ENCODE measurements at regions not wholly inside any gene's neighbourhood (a gene's known extent, or its start where the extent isn't known, plus 50 kb on each side); places are given as distances from the start of the nearest gene placed in this dataset.

DNA sequence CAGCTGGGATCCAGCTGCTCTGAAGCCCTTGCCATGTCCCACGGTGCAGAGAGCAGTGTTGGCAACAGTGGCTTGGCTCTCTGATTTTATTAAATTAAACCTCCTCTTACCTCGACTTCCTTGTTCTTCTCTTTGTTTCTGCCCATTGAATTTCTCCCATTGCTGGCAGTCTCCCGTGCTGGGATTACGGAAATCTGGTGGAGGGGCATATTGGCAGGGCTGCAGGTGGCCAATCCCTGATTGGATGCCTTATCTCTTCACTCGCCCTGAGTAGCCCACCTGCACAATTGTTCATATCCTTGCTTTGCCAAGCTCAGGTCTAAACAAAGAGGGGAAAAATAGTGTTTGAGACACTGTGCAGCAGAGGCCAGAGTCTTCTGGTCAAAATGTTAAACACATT, 493.9 kb downstream of the TMA16 start:
- Mint-ChIP-seq H3K36me3 (ENCODE audit: low read depth) (no peaks in the 10 kb centered on the region), H3K4me3 (no peak overlapping the region), H3K4me1 (ENCODE audit: low read depth) (no peaks in the 10 kb centered on the region), H3K27me3 (ENCODE audit: insufficient read depth) (no peaks in the 10 kb centered on the region), H3K9me3 (peaks cover 27% of the 10 kb centered on the region), H3K27ac (no peak overlapping the region)
- DNase-seq: no peak
- TF ChIP-seq, protein P1, sequence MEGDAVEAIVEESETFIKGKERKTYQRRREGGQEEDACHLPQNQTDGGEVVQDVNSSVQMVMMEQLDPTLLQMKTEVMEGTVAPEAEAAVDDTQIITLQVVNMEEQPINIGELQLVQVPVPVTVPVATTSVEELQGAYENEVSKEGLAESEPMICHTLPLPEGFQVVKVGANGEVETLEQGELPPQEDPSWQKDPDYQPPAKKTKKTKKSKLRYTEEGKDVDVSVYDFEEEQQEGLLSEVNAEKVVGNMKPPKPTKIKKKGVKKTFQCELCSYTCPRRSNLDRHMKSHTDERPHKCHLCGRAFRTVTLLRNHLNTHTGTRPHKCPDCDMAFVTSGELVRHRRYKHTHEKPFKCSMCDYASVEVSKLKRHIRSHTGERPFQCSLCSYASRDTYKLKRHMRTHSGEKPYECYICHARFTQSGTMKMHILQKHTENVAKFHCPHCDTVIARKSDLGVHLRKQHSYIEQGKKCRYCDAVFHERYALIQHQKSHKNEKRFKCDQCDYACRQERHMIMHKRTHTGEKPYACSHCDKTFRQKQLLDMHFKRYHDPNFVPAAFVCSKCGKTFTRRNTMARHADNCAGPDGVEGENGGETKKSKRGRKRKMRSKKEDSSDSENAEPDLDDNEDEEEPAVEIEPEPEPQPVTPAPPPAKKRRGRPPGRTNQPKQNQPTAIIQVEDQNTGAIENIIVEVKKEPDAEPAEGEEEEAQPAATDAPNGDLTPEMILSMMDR (IDR thresholded peaks at IDR 0.05): no peak

DNA sequence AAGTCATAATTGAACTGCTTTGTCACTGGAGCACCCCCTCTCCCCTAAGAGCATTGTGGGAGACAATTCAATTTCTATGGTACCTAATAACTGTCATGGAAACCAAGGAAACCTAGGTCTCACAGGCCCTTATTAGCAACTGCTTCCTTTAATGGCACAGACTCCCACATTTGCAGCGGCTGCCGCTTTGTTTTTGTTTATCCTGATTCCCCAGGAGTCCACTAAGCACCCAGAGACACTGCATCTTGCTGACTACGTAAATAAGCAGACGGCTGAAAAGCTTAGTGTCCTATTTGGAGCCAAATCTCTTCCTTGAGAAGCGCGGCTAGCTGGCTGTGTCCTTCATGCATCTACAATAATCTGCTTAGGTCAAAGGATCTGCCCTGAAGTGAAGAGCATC, 494.4 kb downstream of the TMA16 start:
- no peaks in the 10 kb centered on the region for H3K36me3 Mint-ChIP-seq (ENCODE audit: low read depth)
- TF ChIP-seq, protein P1 (IDR thresholded peaks at IDR 0.05): no peak

DNA sequence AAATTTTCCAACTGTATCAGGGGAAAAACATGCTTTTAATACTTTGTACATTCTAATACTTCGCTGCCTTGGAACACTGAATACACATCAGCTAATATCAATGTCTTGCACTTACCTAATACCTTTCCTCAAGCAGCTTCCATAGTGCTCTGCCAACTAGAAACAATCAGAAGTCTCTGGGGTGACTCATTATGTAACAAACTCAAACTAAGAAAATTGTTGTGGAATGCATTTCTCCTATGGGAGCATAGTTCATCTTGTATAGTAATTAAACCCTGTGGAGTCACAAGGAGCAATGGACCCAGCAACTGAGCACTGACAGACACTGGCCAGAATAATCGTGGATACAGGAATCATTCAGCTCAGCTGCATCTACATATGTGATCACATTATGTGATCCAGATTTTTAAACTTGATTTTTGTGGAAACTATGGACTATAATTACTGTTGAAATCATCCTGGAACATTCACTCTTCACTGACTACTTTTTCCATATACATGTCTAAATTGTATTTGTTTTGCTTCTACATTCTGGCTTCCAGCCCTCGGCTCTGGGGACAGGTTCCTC, 496.9 kb downstream of the TMA16 start:
- TF ChIP-seq, protein P1 (IDR thresholded peaks at IDR 0.05): no peak
- H3K27ac Mint-ChIP-seq: no peak overlapping the region
- no peak for DNase-seq
- no peaks in the 10 kb centered on the region for H3K36me3 Mint-ChIP-seq (ENCODE audit: low read depth)
- peaks cover 27% of the 10 kb centered on the region for H3K9me3 Mint-ChIP-seq
- no peak overlapping the region for H3K4me3 Mint-ChIP-seq
- H3K27me3 Mint-ChIP-seq (ENCODE audit: insufficient read depth): no peaks in the 10 kb centered on the region
- H3K4me1 Mint-ChIP-seq (ENCODE audit: low read depth): no peaks in the 10 kb centered on the region

More for the DNA sequence above, 494.4 kb downstream of the TMA16 start:
- DNase-seq: no peak
- no peak overlapping the region for H3K27ac Mint-ChIP-seq
- H3K4me1 Mint-ChIP-seq (ENCODE audit: low read depth): no peaks in the 10 kb centered on the region
- no peaks in the 10 kb centered on the region for H3K27me3 Mint-ChIP-seq (ENCODE audit: insufficient read depth)
- no peak overlapping the region for H3K4me3 Mint-ChIP-seq
- H3K9me3 Mint-ChIP-seq: peaks cover 27% of the 10 kb centered on the region

DNA sequence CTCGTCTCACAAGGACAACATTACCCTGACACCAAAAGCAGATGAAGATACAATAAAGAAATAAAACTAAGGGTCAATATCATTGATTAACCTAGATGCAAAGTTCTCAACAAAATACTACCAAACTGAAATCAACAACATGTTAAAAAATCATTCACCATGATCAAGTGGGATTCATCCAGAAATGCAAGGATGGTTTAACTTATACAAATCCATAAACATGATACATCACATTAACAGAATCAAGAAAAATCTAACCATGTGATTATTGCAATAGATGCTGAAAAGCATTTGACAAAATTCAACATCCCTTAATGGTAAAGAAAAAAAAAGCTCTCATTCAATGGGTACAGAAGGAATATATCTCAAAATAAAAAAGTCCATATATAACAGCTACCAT, 514.9 kb downstream of the TMA16 start:
- no peaks in the 10 kb centered on the region for H3K4me1 Mint-ChIP-seq (ENCODE audit: low read depth)
- H3K4me3 Mint-ChIP-seq: no peak overlapping the region
- no peaks in the 10 kb centered on the region for H3K27me3 Mint-ChIP-seq (ENCODE audit: insufficient read depth)
- H3K9me3 Mint-ChIP-seq: peaks cover 68% of the 10 kb centered on the region
- H3K27ac Mint-ChIP-seq: no peak overlapping the region
- no peak for DNase-seq
- TF ChIP-seq, protein P1 (IDR thresholded peaks at IDR 0.05): no peak
- no peaks in the 10 kb centered on the region for H3K36me3 Mint-ChIP-seq (ENCODE audit: low read depth)

DNA sequence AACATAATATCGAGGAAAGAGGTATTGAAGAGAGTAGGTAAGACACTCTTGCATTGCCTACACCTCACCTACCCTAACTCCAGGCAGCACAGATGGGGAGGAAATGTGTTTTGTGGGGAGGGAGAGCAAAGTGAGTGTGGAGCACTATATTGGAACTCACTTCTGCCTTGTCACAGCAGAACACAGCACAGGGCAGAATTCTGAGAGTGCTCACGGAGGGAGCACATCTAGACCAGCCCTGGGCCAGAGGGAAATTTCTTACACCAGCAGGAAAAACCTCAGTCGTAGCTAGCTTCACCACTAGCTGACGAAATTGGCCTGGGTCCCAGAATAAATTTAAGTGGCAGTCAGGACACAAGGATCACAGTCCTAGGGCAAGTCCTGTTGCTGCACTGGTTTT, 517.3 kb downstream of the TMA16 start:
- Mint-ChIP-seq H3K4me3 (no peak overlapping the region), H3K4me1 (ENCODE audit: low read depth) (no peaks in the 10 kb centered on the region), H3K36me3 (ENCODE audit: low read depth) (no peaks in the 10 kb centered on the region), H3K27ac (no peak overlapping the region), H3K9me3 (peaks cover 51% of the 10 kb centered on the region), H3K27me3 (ENCODE audit: insufficient read depth) (no peaks in the 10 kb centered on the region; the same call in 1 of the 2 replicates)
- DNase-seq: no peak
- TF ChIP-seq, protein P1 (IDR thresholded peaks at IDR 0.05): no peak
